HG03039 (cell line): ENCODE measurements at regions not wholly inside any gene's neighbourhood (a gene's known extent, or its start where the extent isn't known, plus 50 kb on each side); places are given as distances from the start of the nearest gene placed in this dataset.

ENCODE experiments used
- ATAC-seq: cut with Tn5 transposase; IDR thresholded peaks from one replicate; pipeline ENCODE4 v1.9.1; 2021; ENCODE audit warnings: mild to moderate bottlenecking, moderate library complexity; ENCODE audit not compliant: unreplicated experiment

DNA sequence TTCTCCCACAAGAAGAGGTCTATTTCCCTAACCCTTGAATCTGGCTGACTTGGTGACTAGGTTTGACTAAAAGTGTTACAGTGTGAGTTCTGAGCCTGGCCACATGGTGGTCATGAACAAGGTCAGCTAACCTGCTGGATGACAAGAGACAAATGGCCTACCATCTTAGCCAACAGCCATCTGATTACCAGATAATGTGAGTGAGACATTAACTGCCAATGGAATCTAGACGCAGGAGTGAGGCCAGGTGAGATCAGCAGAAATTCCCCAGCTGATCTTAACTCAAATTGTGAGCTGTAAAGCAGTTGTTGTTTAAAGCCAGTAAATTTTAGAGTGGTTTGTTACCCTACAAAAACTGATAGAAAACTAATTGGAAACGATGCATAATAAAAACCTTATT lies 320.0 kb downstream of the BRINP2 start:
- ATAC-seq, result no peak

GRCh38 chr1:177490036-177490639 lies 319.4 kb downstream of the BRINP2 start:
- no peak for ATAC-seq

DNA sequence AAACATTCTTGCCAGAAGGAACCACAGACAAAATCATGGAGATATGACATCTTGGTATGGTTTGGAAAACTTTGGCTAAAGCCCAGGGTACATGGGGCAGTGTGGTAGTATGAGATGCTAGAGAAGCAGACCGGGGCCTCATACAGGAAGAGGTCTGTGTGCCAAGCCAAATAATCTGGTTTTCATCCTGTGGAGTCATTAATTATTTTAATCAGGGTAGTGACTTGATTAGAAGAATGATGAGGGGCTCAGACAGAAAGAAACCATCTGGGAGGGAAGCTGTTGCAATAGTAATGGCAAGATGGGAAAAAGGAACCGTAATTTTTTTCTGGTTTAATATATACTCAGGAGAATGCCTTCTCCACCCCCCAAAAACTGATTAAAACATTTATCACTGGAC lies 318.0 kb downstream of the BRINP2 start:
- ATAC-seq, result no peak

DNA sequence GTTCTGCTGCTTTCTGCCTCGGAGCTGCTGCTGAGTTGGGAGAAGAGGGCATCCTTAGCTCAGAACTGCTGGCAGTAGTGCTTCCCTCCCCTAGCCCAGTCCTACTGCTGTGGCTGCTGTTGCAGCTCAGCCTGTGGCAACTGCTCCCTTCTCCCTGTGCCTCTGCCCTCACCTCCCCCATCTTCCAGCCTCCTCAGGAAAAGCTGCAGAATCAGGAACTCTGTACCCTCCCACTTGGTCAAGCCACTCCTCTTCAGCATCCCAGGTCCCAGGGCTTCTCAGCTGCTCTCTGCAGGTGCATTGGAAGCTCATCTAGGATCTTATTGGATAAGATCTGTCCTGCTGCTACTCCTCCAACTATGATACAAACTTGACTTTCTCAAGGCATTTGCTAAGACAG lies 316.7 kb downstream of the BRINP2 start:
- no peak for ATAC-seq

DNA sequence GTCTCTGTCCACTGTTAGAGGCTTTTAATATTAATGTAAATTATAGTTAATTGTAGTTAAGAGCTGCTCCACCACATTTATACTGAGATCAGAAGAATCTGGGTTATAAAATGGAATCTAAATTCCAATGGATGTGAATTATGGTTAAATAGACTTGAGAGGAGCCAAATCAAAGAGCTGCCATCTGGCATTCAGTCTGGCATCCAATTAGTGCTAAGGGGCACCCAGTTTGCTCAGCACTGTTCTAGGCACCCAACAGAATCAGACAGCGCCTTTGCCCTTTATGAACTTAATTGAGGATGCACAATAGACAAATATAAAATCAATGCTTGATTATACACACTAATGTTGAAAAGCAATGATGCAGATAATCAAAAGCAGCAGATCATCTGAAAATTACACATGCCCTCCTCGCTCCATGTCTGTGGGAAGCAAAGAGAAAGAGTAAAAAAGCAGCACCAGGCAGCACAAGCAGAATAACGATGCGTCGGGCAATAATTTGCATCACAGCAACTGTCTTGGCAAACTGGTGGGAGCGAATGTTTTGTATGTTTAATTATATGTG lies 310.1 kb downstream of the BRINP2 start:
- no peak for ATAC-seq

- ATAC-seq, result no peak
Observed at GRCh38 chr1:177479600-177479999, 308.8 kb downstream of the BRINP2 start.

- no peak for ATAC-seq
Observed at GRCh38 chr1:177476676-177477075, 305.9 kb downstream of the BRINP2 start.

GRCh38 chr1:177472567-177472966 lies 301.8 kb downstream of the BRINP2 start:
- no peak for ATAC-seq

DNA sequence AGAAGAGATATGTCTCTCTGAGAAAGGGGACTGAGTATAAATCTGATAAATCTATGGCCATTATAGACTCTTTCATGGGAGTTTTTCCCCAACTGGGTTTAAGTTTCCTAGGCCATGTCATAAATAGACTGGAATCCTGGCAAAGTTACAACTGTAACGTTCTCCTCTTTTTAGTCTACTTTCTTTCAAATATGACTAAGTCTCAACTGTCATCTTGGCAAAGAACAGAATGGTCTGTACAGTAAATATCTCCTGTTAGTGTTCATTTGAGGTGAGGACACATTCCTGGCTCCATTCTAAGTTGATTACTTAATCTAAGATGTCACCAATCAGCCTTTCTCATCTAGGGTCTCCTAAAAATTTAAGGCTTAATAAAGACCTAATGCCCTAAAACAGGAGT lies 300.5 kb downstream of the BRINP2 start:
- no peak for ATAC-seq

- ATAC-seq, result no peak
Observed at GRCh38 chr1:177469519-177469918, 298.8 kb downstream of the BRINP2 start.

DNA sequence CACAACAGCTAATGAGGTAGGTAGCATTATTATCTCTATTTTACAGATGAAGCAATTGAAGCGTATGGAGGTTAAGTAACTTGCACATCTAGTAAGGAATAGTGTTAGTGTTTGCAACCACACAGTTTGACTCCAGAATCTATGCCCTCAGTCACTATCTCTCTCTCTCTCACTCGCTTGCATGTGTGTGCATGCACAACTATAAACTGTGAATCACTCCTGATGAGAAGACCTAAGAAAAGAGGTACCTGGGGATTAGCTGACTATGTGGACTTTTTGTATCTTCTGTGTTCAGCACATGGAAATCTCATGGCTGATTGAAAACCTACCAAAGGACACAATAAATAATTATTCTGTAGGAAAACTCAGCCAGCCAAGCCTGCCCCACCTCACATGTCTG lies 295.5 kb downstream of the BRINP2 start:
- ATAC-seq, result no peak

DNA sequence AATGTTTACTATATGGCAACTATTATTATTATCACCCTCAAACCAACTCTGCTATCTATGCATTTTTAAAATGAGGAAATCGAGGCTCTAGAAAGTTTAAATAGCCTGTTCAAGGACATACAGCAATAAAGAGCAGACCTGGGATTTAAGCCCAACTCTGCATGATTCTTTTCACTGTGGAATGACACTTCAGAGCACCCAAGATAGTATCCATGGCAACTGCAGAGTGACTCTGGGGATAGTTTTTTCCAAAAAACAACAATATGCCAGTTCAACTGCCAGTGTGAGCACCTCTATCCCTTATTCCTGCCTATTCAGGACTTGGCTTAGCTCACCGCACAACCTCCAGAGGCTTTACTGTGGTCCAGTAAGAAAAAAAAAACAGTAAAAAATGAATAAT lies 293.9 kb downstream of the BRINP2 start:
- no peak for ATAC-seq

GRCh38 chr1:177451191-177451590 lies 280.4 kb downstream of the BRINP2 start:
- no peak for ATAC-seq

GRCh38 chr1:177448652-177449357 lies 278.0 kb downstream of the BRINP2 start:
- ATAC-seq, result no peak

DNA sequence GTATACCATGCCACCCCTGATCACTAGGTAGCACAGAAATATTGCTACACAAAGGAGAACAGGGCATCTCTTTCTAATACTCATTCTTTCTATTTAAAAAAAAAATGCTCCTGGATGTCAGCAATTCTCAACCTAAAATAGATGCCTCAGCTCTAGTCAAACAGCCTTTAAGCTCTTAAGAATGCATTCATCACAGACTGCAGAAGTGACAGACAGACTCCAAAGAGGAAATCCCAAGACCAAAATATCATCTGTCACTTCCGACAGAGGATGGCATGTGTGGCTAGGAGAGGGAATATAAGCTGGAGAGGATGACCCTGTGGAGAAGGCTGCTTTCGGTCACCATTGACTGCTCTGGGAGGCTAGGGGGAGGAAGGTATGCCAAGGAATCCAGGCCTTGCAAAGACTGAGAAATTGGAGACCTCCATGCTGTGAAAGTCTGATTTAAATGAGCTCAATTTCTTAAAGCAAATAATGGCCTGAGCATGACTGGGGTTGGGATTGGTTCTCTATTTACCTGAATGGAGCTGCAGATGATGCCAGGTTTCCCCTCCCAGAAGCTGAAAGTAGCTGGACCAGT lies 277.4 kb downstream of the BRINP2 start:
- ATAC-seq, result no peak

GRCh38 chr1:177444997-177445746 lies 274.4 kb downstream of the BRINP2 start:
- ATAC-seq, result no peak

DNA sequence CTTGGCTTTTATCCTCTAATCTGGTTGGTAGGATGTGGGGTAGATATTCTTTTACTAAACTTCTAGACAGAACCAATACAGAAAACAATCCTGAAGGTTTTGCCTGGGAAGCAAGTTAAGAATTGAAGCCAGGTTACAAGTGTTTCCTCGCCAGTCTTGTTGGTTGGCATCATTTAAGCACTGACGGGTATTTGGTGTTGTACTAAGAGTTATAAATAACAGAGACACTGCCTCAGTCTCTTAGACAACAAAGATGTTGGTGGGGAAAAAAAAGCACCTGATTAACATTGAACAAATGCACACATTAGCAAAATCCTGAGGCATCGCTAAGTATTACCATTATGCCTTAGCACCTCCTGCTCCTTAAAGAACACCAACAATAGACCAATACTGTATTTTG lies 272.2 kb downstream of the BRINP2 start:
- ATAC-seq, result no peak

DNA sequence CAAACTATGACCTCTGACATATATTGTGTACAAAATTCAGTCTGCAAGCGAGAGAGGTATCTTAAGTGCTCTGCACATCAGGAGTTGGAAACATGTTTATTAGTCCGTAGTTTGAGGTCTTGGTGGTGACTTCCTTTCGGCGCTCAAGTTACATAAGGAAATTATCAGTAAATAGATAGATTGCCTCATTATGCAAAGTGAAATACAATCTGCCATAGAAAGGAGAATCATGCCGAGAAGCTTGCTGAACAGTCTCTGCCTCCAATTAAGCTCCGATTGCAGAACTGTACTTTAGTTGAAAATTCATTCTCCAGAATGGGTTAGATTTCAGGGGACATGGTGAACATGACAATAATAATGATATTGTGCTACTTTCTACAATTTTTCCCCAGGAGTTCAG lies 271.8 kb downstream of the BRINP2 start:
- ATAC-seq, result no peak

- no peak for ATAC-seq
Observed at GRCh38 chr1:177441281-177441680, 270.5 kb downstream of the BRINP2 start.

GRCh38 chr1:177440821-177441220 lies 270.1 kb downstream of the BRINP2 start:
- no peak for ATAC-seq

DNA sequence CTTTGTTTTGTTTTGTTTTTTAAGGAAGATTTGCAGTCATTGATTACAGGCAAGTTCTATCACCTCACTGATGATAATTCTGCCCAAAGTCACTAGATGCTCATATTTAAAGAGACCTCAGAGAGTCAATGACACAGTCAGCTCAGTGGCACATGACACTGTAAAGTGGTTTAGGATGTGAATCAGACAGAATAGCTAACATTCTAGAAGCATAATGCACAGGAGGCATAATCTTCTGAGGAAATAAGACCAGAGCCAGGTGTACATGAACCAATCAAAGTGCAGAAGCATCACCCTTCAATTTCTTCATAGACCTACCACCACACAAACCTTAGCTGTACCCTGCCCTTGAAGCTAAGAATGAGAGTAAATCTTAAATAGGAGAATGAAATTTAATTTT lies 268.5 kb downstream of the BRINP2 start:
- no peak for ATAC-seq
